Mucosa of descending colon (tissue), 3 donors: ENCODE measurements at regions not wholly inside any gene's neighbourhood (a gene's known extent, or its start where the extent isn't known, plus 50 kb on each side); places are given as distances from the start of the nearest gene placed in this dataset.
"Not testable (repeated sequence)": the region's sequence is repeated elsewhere in the genome, so short reads cannot be mapped to it uniquely, and the experiment has no call there.

Source experiments
- ATAC-seq: fragments of 200-7000 bp; cut with Tn5 transposase; one replicate; pipeline ENCODE4 v1.9.1; 2020; ENCODE audit warnings: mild to moderate bottlenecking, moderate library complexity
- DNase-seq, 3 donors: peaks; one replicate each; pipeline ENCODE4 v3.0.0-alpha.2; 2020
- H3K36me3 ChIP-seq: fragments of 200-600 bp; one replicate; pipeline ENCODE4 v1.8.0; 2021; ENCODE audit warnings: low read depth, mild to moderate bottlenecking
- H3K4me1 ChIP-seq: fragments of 200-600 bp; one replicate; pipeline ENCODE4 v1.8.0; 2021; ENCODE audit warnings: low read depth, mild to moderate bottlenecking
- H3K4me3 ChIP-seq: fragments of 200-600 bp; one replicate; pipeline ENCODE4 v1.8.0; 2021; ENCODE audit warnings: mild to moderate bottlenecking
- H3K9me3 ChIP-seq: fragments of 200-600 bp; one replicate; pipeline ENCODE4 v1.8.0; 2021; ENCODE audit warnings: mild to moderate bottlenecking
- intact Hi-C, 2 donors: fragments of 100-400 bp; cut with DNase I in 1 of 2; cut with micrococcal nuclease in 1 of 2; formaldehyde crosslinking; loops; one replicate each; pipeline versions ENCODE4 v1.11.0 to v1.11.1; 2022; cut with DNase I, micrococcal nuclease
- TF ChIP-seq, protein P1 (sequence below): fragments of 200-600 bp; IDR thresholded peaks from one replicate; pipeline ENCODE4 v1.8.0; 2022; ENCODE audit warnings: antibody characterized with exemption, mild to moderate bottlenecking
- donor health status: DM: no; HTN: no; CAD: no; lungs with moderate emphysema.
- donor health status: DM: no; HTN: no; CAD: no.
- donor health status: DM: no; HTN: yes; CAD: no.

DNA sequence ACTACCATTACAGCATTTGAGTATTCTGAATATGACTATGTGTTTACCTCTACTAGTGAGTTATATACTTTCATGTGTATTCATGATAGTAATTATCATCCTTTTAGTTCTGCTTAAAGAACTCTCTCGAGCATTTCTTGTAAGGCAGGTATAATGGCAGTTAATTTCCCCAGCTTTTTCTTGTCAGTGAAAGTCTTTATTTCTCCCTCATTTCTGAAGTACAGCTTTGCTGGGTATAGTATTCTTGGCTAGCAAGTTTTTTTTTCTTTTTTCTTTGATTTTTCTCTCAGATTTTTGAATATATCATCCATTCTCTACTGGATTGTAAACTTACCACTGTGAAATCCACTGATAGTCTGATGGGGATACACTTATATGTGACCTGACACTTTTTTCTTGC lies 165.9 kb upstream of the ARHGAP5 start:
- intact Hi-C loops: no loop called here
- Histone ChIP-seq H3K36me3 (no peaks in the 10 kb centered on the region), H3K4me3 (no peak overlapping the region), H3K9me3 (peaks cover 16% of the 10 kb centered on the region), H3K4me1 (no peaks in the 10 kb centered on the region)
- TF ChIP-seq, protein P1, sequence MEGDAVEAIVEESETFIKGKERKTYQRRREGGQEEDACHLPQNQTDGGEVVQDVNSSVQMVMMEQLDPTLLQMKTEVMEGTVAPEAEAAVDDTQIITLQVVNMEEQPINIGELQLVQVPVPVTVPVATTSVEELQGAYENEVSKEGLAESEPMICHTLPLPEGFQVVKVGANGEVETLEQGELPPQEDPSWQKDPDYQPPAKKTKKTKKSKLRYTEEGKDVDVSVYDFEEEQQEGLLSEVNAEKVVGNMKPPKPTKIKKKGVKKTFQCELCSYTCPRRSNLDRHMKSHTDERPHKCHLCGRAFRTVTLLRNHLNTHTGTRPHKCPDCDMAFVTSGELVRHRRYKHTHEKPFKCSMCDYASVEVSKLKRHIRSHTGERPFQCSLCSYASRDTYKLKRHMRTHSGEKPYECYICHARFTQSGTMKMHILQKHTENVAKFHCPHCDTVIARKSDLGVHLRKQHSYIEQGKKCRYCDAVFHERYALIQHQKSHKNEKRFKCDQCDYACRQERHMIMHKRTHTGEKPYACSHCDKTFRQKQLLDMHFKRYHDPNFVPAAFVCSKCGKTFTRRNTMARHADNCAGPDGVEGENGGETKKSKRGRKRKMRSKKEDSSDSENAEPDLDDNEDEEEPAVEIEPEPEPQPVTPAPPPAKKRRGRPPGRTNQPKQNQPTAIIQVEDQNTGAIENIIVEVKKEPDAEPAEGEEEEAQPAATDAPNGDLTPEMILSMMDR: no peak
- no peak for ATAC-seq
- no peak for DNase-seq

DNA sequence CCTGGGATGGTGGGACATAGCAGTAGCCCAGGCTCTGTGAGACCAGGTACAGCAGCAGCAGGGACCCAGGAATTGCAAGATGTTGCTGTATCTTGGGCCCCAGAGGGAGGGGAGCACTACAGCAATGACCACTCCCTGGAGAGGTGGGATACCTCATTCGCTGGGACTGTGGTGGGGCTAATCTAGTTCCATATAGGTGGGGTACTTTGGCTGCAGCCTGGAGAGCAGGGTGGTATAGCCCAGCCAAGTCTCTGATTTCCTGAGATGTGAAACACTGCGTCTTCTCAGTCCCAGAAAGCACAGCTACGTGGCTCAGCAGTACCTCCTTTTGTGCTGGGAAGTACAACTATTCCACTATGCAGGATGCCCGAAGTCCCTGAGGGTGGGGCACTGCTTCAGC lies 163.7 kb upstream of the ARHGAP5 start:
- Histone ChIP-seq H3K36me3 (no peaks in the 10 kb centered on the region), H3K9me3 (peaks cover 16% of the 10 kb centered on the region), H3K4me3 (no peak overlapping the region), H3K4me1 (no peaks in the 10 kb centered on the region)
- intact Hi-C loops: no loop called here
- TF ChIP-seq, protein P1: no peak
- no peak for ATAC-seq
- DNase-seq: no peak

DNA sequence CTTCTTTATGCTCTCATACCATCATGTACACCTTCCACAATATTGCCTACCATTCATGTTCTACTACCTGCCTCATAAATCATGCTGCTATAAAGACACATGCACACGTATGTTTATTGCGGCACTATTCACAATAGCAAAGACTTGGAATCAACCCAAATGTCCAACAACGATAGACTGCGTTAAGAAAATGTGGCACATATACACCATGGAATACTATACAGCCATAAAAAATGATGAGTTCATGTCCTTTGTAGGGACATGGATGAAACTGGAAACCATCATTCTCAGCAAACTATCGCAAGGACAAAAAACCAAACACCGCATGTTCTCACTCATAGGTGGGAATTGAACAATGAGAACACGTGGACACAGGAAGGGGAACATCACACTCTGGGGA lies 158.8 kb upstream of the ARHGAP5 start:
- intact Hi-C loops, DNase-seq, H3K36me3 ChIP-seq, ATAC-seq, H3K4me3 ChIP-seq, H3K9me3 ChIP-seq, H3K4me1 ChIP-seq: not testable (repeated sequence)

DNA sequence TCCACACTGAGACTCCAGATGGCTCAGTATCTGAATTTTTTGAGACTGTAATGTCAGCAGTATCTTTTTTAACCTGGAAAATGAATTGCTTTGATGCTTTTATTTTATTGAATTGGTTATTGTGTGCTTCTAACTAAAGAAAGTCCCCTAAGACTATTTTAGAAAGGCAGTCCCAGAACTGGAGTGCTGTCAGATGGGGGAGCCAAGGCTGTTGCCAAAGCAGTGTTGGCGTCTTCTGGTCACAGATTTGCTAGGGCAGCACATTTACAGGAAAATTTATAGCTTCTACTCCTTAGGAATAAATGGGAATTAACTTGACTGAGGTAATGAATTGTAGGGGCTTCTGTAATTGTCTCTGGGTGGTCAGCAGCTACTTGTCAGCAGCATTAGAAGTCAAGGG lies 157.1 kb upstream of the ARHGAP5 start:
- Histone ChIP-seq H3K4me3 (no peak overlapping the region), H3K36me3 (no peaks in the 10 kb centered on the region), H3K9me3 (no peaks in the 10 kb centered on the region), H3K4me1 (no peaks in the 10 kb centered on the region)
- ATAC-seq: no peak
- intact Hi-C loops: no loop called here
- no peak for DNase-seq
- TF ChIP-seq, protein P1: no peak

DNA sequence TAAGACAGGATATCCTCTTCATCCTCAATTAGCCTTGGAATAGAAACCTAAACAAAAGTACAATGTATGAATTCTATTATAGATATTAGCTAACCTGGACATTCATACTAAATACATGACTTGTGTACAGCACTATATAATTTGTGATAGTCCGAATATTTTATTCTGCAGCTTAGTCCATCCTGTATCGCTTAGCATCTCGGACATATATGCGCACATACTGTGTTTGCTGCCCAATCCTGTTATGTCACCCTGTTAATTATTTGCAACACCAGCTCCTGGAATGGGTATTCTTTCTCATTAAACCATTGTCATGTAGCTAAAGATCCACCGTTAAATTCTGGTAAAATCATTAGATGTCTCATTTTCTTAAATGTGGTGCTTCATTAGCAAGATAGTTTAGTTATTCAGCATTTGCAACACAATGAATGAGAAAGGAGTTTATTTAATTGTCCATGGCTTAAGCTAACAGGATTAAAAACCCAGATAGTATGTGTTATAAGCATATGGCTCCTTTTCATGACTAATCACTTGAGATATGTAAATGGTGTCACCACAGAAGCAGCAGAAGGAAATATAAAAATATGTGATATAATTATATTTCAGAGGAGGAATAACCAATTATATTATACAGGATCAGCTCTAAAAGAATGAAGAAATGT lies 156.0 kb upstream of the ARHGAP5 start:
- H3K4me1 ChIP-seq: no peaks in the 10 kb centered on the region
- intact Hi-C loops: no loop called here
- H3K4me3 ChIP-seq: no peak overlapping the region
- H3K9me3 ChIP-seq: no peaks in the 10 kb centered on the region
- H3K36me3 ChIP-seq: no peaks in the 10 kb centered on the region
- TF ChIP-seq, protein P1: no peak
- ATAC-seq (no peak), DNase-seq (no peak)

DNA sequence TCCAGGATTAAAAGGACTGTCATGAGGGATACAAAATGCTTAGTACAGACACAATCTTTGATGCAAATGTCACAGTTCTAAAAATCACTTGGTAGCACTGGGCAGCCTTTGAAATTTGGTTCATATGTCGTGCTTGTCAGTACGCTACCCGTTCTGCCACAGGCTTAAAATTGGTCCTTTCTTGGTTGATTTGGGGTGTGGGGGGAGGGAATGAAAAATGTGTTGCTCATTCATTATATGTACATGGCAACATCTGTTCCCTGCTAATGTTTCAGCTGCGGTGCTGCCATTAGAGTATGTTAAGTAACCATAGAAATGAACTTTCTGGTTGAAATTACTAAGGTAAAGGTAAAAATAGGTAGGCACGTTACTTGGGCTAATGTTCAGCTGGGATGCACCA lies 155.4 kb upstream of the ARHGAP5 start:
- H3K9me3 ChIP-seq: no peaks in the 10 kb centered on the region
- ATAC-seq (no peak), DNase-seq (no peak)
- intact Hi-C loops: no loop called here
- no peak overlapping the region for H3K4me3 ChIP-seq
- H3K4me1 ChIP-seq: no peaks in the 10 kb centered on the region
- no peaks in the 10 kb centered on the region for H3K36me3 ChIP-seq
- TF ChIP-seq, protein P1: no peak
